ENCODE measurements at regions not wholly inside any gene's neighbourhood (a gene's known extent, or its start where the extent isn't known, plus 50 kb on each side); places are given as distances from the start of the nearest gene placed in this dataset.
"Not testable (repeated sequence)": the region's sequence is repeated elsewhere in the genome, so short reads cannot be mapped to it uniquely, and the experiment has no call there.

DNA sequence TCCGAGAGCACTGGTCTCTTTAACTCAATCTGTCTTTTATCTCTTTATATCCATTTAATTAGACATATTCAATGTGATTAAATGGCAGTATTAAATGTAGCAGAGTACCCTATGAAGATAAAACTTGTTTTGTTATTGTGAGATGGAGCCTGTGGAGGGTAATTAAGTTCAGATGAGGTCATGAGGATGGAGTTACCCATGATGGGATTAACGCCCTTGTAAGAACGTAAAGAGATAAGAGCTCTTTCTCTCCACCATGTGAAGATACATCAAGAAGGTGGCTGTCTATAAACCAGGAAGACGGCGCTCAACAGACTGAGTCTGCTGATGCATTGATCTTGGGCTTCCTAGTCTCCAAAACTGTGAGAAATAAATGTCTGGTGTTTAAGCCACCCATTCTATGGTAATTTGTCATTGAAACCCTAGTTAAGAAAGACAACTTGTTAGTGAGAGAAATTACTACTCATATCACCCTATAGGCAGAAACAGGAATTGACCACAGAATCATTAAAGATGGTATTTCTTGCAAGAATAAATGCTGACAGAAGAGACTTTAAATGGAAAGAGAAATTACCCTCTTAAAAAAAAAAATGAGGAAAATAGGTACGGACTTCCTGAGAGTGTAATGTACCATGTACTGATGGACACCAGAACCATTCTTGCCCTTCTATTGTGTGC, 738.7 kb upstream of the CHAC2 start:
- DNase-seq (ENCODE audit: low read depth), result no peak

DNA sequence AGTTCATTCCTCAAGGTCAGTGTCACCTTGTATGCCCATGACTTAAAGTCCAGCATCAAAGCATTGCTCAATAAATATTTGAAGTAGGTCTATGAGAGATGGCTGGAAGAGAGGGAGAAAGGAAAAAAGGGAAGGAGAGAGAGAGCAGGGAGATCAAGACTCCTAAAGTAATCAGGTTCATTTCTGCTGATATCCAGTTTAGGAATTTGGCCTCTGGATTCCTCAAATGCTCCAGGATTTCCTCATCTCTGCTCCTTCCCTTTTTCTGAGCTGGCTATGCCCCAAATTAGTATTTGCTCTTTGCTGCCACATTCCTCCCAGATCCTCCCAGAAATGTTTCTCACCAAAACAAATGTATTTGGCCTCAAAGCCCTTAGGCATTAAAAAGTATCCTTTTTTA, 739.4 kb upstream of the CHAC2 start:
- DNase-seq (ENCODE audit: low read depth), result peak; percentile 39

GRCh38 chr2:53022248-53022647, 745.4 kb upstream of the CHAC2 start:
- DNase-seq (ENCODE audit: low read depth), result not testable (repeated sequence)

DNA sequence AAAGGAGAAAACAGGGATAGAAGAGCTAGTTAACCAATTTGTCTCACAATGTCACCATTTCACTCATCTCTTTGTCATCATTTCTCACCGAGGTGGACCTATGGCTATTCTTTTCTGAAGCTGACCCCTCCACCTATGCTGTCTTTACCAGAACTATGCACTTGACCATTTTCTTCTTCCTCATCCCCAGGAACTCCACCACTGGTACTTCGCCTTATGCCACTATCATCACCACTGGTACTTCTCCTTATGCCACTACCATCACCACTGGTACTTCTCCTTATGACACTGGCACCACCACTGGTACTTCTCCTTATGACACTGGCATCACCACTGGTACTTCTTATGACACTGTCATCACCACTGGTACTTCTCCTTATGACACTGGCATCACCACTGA, 745.8 kb upstream of the CHAC2 start:
- DNase-seq (ENCODE audit: low read depth), result no peak

- DNase-seq (ENCODE audit: low read depth), result peak; percentile 38
Observed at GRCh38 chr2:53021292-53021691, 746.3 kb upstream of the CHAC2 start.

DNA sequence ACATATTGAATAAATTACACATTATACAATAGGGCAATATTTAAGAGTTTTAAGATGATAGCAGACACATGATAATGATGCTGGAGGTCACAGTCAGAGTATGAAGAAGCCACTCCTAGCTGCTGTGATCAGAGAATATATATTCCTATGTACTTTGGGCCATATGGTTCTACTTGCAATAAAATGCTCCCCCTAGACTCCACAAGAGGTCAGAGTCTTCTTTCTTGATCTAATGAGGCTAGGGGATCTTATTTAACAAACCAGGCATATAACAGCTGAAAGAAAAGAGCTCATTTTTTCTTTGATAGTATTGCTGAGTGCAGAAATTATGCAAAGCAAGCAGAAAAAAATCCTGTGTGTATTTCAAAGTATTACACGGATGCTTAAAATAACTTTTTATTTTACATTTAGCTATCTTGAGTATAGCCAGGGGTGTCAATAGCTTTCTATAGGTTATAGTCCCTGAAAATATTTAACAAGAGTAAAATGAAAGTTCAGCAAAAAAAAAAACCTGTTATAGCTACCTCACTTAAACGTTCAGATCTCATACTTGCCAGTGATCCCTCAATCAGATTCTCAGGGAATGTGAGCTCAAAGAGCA, 748.7 kb upstream of the CHAC2 start:
- peak; percentile 52 for DNase-seq (ENCODE audit: low read depth)

GRCh38 chr2:53006980-53007379, 760.6 kb upstream of the CHAC2 start:
- DNase-seq (ENCODE audit: low read depth), result peak; percentile 8

- no peak for DNase-seq (ENCODE audit: low read depth)
Observed at GRCh38 chr2:53004413-53004812, 763.2 kb upstream of the CHAC2 start.

DNA sequence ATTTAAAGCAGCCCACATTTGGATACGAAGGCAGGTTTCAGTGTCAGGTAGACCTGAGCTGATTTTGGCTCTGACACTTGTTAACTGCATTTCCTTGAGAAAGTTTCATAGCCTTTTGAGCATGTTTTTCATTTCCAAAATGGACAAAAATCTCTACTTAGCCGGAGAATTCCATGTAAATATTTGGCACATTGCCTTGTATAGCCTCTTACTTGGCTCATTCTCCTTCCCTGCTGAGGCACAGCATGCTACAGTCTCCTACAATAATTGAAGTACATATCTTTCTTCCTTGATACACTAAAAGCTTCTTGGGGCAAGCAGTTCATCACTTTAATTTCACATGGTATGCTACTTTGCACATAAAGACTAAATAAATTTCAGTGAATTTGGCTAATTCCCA, 772.2 kb upstream of the CHAC2 start:
- DNase-seq (ENCODE audit: low read depth), result no peak

GRCh38 chr2:52976143-52976949, 791.3 kb upstream of the CHAC2 start:
- DNase-seq (ENCODE audit: low read depth), result peak; percentile 48

GRCh38 chr2:52974127-52974526, 793.5 kb upstream of the CHAC2 start:
- no peak for DNase-seq (ENCODE audit: low read depth)

DNA sequence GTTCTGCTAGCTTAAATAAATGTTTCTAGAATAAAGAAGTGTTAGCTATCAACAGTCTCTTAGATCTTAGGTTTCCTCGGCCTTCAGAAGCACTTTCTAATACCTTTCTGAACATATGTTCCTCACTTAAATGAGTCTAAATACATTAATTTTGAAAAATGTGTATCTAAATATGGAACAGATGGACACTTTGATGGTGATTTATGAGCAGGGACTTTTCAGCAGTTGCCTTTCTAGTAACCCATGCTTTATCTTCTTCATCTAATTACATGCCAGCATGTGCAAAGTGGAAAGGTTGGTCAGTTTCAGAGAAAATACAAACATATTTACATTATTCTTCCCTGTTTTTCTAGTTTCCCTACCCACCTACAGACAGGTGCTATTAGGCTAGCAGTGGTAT, 797.0 kb upstream of the CHAC2 start:
- DNase-seq (ENCODE audit: low read depth), result no peak

GRCh38 chr2:52968043-52968442, 799.6 kb upstream of the CHAC2 start:
- DNase-seq (ENCODE audit: low read depth), result no peak

- no peak for DNase-seq (ENCODE audit: low read depth)
Observed at GRCh38 chr2:52964916-52965530, 802.6 kb upstream of the CHAC2 start.

DNA sequence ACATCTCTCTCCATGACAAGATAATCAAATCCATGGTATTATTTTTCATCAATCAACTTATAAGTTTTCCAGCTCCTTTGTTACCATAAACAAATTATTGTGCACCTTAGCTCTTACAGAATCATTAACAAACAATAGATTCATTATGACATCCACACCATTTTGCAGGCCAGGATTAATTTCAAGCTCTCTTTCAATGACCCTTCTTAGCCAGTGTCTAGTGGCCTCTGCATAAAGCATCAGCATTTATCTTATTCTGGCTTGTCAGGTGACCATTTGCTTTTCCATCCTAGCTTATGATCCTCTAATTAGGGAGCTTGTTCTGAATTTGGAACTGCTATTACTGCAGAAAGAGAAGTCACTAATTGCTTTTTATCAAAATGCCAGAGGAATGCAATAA, 806.2 kb upstream of the CHAC2 start:
- DNase-seq (ENCODE audit: low read depth), result no peak

- no peak for DNase-seq (ENCODE audit: low read depth)
Observed at GRCh38 chr2:52960881-52961280, 806.7 kb upstream of the CHAC2 start.

DNA sequence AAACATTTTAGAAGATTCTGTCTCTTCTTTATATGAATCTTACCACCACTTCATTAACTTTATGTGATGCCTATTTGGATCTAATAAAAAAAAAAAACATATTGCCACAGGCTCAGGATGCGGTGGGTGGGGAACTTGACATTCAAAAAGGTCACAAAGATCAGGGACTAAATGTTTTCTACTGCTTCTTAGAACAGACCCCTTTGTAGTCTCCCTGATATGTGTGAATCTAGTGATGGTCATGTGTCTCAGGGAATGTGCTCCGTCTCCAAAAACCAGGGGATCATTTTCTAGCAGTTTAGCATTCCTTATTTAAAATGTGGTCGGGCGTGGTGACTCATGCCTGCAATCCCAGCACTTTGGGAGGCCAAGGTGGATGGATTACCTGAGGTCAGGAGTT, 807.8 kb upstream of the CHAC2 start:
- DNase-seq (ENCODE audit: low read depth), result no peak

DNA sequence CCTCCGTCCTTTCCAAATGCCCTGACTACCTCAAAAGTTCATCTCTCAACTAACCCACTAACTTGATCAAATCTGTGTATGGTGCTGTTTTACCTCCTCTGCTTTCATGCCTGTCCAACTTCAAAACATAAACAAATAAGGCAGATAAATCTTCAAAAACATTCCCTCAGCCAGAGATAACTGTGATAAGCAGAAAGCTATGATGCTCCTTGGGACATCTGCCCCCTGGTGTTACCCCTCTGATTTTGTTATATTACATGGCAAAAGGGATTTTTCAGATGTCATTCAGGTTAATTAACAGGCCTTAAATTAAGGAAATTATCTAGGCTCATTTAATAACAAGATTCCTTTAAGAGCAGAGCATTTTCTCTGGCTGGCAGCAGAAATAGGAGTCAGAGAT, 810.8 kb upstream of the CHAC2 start:
- DNase-seq (ENCODE audit: low read depth), result no peak

GRCh38 chr2:52956118-52956517, 811.5 kb upstream of the CHAC2 start:
- no peak for DNase-seq (ENCODE audit: low read depth)

DNA sequence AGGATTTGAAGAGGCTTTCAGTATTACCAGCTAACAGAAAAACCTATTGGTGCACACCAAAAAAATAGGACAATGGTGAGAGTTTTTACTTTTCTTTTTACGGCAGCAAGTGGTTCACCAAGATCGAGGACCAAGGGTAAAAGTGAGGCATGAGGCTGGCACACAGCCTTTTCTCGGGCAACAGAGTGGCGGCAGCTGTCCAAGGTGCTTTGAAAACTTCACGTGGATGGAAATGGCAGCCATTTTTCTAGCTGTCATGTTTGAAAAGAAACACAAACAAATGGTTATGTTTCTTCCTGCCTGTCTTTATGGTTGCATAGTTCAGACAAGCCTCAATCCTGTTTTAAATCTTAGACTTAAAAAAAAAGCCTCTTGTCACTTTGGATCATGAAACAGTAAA, 812.5 kb upstream of the CHAC2 start:
- no peak for DNase-seq (ENCODE audit: low read depth)

GRCh38 chr2:52940101-52940500, 827.5 kb upstream of the CHAC2 start:
- no peak for DNase-seq (ENCODE audit: low read depth)

- no peak for DNase-seq (ENCODE audit: low read depth)
Observed at GRCh38 chr2:52939250-52939649, 828.4 kb upstream of the CHAC2 start.

- DNase-seq (ENCODE audit: low read depth), result peak; percentile 8
Observed at GRCh38 chr2:52936029-52936428, 831.6 kb upstream of the CHAC2 start.

Measured in ELR (cell line).